HepG2 (cell line): ENCODE measurements at regions not wholly inside any gene's neighbourhood (a gene's known extent, or its start where the extent isn't known, plus 50 kb on each side); places are given as distances from the start of the nearest gene placed in this dataset.

Experiments used
- ATAC-seq: fragments of 200-7000 bp; cut with Tn5 transposase; 3 replicates; pipeline ENCODE4 v1.9.1; 2020; ENCODE audit warnings: mild to moderate bottlenecking, moderate library complexity
- BruUV-seq: library from RNA; stranded (reverse); fragments of 400-500 nt; replicated peaks from 2 replicates; lab custom pipeline; 2021; lab: Mats Ljungman, UMichigan
- CTCF ChIA-PET: fragments of 300-600 bp; formaldehyde crosslinking; extraction: SDS; loops from one replicate; lab custom pipeline; 2021; ENCODE audit warnings: low total read pairs, inconsistent platforms, low intra/inter-chr PET ratio; lab: Yijun Ruan, JAX
- POLR2A ChIA-PET: fragments of 350-600 bp; sonication (Branson Sonifier 250); formaldehyde crosslinking; loops from one replicate; lab custom pipeline; 2020; ENCODE audit warnings: antibody characterized with exemption, inconsistent platforms; lab: Yijun Ruan, JAX
- DNase-seq: peaks from one replicate; pipeline ENCODE4 v3.0.0-alpha.2; 2015; ENCODE audit warnings: low spot score
- FAIRE-seq: peaks from 3 replicates; lab custom pipeline; 2011; peaks lifted over from hg19 to GRCh38; lab: Jason Lieb, UNC
- H2AFZ ChIP-seq: one replicate; pipeline ENCODE4 v1.6.1; 2011; ENCODE audit warnings: low read length, inconsistent platforms
- H3K27ac ChIP-seq: fragments of 300-600 bp; 3 replicates; pipeline ENCODE4 v1.8.0; 2011; ENCODE audit warnings: mixed run types, mild to moderate bottlenecking, mixed read lengths, low read length, inconsistent platforms; ENCODE audit not compliant: insufficient read depth; ENCODE audit errors: extremely low read length
- H3K27me3 ChIP-seq, 2 experiments: fragments of 200-600 bp in 1 of 2; 2 replicates in 1 of 2; 3 replicates in 1 of 2; pipeline versions ENCODE4 v1.6.0 to v1.8.0; 2011; ENCODE audit warnings: low read length in 2 of 2, mild to moderate bottlenecking in 2 of 2, moderate library complexity in 2 of 2, inconsistent platforms in 1 of 2; ENCODE audit not compliant: insufficient read depth in 2 of 2, control insufficient read depth in 1 of 2
- H3K36me3 ChIP-seq, 2 experiments: fragments of 200-600 bp in 1 of 2; replicated peaks in 1 of 2; 2 replicates in 1 of 2; 3 replicates in 1 of 2; pipeline versions ENCODE4 v1.5.1 to v1.8.0; 2011; ENCODE audit warnings: low read length in 2 of 2, inconsistent platforms in 1 of 2; ENCODE audit not compliant: insufficient read depth in 2 of 2, control insufficient read depth in 1 of 2
- H3K4me1 ChIP-seq: 2 replicates; pipeline ENCODE4 v1.5.1; 2012; ENCODE audit warnings: low read length, inconsistent platforms; ENCODE audit not compliant: insufficient read depth
- H3K4me2 ChIP-seq: 2 replicates; pipeline ENCODE4 v1.6.0; 2011; ENCODE audit warnings: low read depth, low read length, inconsistent platforms
- H3K4me3 ChIP-seq, 3 experiments: fragments of 200-600 bp in 1 of 3; sonication (generic), shearing (Covaris generic) in 1 of 3; replicated peaks in 1 of 3; 2 replicates each; pipeline ENCODE4 v1.5.1; 2011 to 2016; ENCODE audit warnings: low read length in 3 of 3, inconsistent platforms in 2 of 3, low read depth in 2 of 3, mild to moderate bottlenecking in 2 of 3, control low read depth in 1 of 3, mixed read lengths in 1 of 3; ENCODE audit not compliant: insufficient read depth in 1 of 3
- H3K79me2 ChIP-seq: one replicate; pipeline ENCODE4 v1.6.1; 2011; ENCODE audit warnings: low read length, inconsistent platforms; ENCODE audit not compliant: insufficient read depth
- H3K9ac ChIP-seq: 2 replicates; pipeline ENCODE4 v1.6.0; 2011; ENCODE audit warnings: mild to moderate bottlenecking, low read depth, low read length, inconsistent platforms; ENCODE audit not compliant: insufficient read depth
- H3K9me3 ChIP-seq: 2 replicates; pipeline ENCODE4 v1.5.1; 2012; ENCODE audit warnings: mild to moderate bottlenecking, low read length
- H4K20me1 ChIP-seq: 2 replicates; pipeline ENCODE4 v1.6.0; 2011; ENCODE audit warnings: inconsistent platforms, mild to moderate bottlenecking, low read length, moderate library complexity; ENCODE audit not compliant: insufficient read depth
- JUND ChIP-seq: sonication (generic); formaldehyde crosslinking; IDR thresholded peaks from 2 replicates; pipeline ENCODE4 v1.8.0; 2022; ENCODE audit warnings: mild to moderate bottlenecking, missing genetic modification reagents
- ZNF207 ChIP-seq: fragments of 450-650 bp; IDR thresholded peaks from 2 replicates; pipeline ENCODE4 v1.6.1; 2016; ENCODE audit warnings: antibody characterized with exemption, borderline replicate concordance
- WGBS: methylation state at CpG from one replicate; pipeline ENCODE4 v1.1.6; 2017; ENCODE audit warnings: low lambda C conversion rate; 5-methylcytosine and 5-hydroxymethylcytosine counted together
- in situ Hi-C: cut with HindIII; loops from 2 replicates; pipeline ENCODE4 v1.10.0; 2017; ENCODE audit warnings: low pct_unique_long_range_greater_than_20kb; ENCODE audit not compliant: extremely low pct_ligation_motif_present
- intact Hi-C: fragments of 100-400 bp; cut with micrococcal nuclease; formaldehyde crosslinking; loops from one replicate; pipeline ENCODE4 v1.10.0; 2022; ENCODE audit not compliant: unreplicated experiment
- TF ChIP-seq, protein P1 (sequence below): sonication (generic); formaldehyde crosslinking; IDR thresholded peaks from 2 replicates; pipeline ENCODE4 v1.5.1; 2020; ENCODE audit warnings: missing genetic modification reagents, mild to moderate bottlenecking, borderline replicate concordance
- TF ChIP-seq, protein P2 (sequence below): sonication (generic); formaldehyde crosslinking; IDR thresholded peaks from 2 replicates; pipeline ENCODE4 v1.4.0; 2020; ENCODE audit warnings: missing genetic modification reagents

DNA sequence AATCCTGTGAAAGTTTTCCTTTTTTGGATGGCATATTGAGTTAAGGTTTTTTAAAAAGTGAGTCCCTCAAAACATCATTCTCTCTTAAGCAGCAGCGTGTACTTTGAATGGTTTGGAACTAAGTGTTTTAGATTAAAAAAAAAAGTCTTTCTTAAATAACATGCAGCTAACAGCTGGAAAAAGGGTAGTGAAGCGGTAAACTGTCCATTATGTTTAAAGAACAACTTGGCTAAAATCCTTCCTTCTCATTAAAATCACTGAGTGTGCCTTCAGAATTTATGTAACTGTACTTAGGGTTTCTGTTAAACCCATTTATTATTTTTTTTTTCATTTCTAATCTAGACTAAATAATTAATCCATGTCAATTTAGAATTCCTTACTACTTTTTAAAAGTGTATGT is 254.2 kb upstream of the ADAMTS5 start:
- intact Hi-C loops = no loop called here
- no peak overlapping the region for H3K9ac ChIP-seq
- no peak overlapping the region for H2AFZ ChIP-seq
- ChIA-PET CTCF (no interaction called here), POLR2A (no interaction called here)
- no peaks in the 10 kb centered on the region for H3K27me3 ChIP-seq
- peaks cover 88% of the 10 kb centered on the region for H3K9me3 ChIP-seq
- H3K4me1 ChIP-seq = no peaks in the 10 kb centered on the region
- DNase-seq (no peak), FAIRE-seq (no peak), ATAC-seq (no peak)
- H3K4me2 ChIP-seq = no peak overlapping the region
- no peak overlapping the region for H3K27ac ChIP-seq
- no peak overlapping the region for H3K4me3 ChIP-seq
- in situ Hi-C loops = no loop called here
- 4% methylated on average over 2 of the region's 2 CpGs for WGBS
- H3K79me2 ChIP-seq = no peaks in the 10 kb centered on the region
- BruUV-seq = no TSS peak
- no peaks in the 10 kb centered on the region for H4K20me1 ChIP-seq
- H3K36me3 ChIP-seq = no peaks in the 10 kb centered on the region
- no peak for TF ChIP-seq ZNF207
- TF ChIP-seq, protein P1, sequence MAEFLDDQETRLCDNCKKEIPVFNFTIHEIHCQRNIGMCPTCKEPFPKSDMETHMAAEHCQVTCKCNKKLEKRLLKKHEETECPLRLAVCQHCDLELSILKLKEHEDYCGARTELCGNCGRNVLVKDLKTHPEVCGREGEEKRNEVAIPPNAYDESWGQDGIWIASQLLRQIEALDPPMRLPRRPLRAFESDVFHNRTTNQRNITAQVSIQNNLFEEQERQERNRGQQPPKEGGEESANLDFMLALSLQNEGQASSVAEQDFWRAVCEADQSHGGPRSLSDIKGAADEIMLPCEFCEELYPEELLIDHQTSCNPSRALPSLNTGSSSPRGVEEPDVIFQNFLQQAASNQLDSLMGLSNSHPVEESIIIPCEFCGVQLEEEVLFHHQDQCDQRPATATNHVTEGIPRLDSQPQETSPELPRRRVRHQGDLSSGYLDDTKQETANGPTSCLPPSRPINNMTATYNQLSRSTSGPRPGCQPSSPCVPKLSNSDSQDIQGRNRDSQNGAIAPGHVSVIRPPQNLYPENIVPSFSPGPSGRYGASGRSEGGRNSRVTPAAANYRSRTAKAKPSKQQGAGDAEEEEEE = no peak
- no peak for TF ChIP-seq JUND
- TF ChIP-seq, protein P2, sequence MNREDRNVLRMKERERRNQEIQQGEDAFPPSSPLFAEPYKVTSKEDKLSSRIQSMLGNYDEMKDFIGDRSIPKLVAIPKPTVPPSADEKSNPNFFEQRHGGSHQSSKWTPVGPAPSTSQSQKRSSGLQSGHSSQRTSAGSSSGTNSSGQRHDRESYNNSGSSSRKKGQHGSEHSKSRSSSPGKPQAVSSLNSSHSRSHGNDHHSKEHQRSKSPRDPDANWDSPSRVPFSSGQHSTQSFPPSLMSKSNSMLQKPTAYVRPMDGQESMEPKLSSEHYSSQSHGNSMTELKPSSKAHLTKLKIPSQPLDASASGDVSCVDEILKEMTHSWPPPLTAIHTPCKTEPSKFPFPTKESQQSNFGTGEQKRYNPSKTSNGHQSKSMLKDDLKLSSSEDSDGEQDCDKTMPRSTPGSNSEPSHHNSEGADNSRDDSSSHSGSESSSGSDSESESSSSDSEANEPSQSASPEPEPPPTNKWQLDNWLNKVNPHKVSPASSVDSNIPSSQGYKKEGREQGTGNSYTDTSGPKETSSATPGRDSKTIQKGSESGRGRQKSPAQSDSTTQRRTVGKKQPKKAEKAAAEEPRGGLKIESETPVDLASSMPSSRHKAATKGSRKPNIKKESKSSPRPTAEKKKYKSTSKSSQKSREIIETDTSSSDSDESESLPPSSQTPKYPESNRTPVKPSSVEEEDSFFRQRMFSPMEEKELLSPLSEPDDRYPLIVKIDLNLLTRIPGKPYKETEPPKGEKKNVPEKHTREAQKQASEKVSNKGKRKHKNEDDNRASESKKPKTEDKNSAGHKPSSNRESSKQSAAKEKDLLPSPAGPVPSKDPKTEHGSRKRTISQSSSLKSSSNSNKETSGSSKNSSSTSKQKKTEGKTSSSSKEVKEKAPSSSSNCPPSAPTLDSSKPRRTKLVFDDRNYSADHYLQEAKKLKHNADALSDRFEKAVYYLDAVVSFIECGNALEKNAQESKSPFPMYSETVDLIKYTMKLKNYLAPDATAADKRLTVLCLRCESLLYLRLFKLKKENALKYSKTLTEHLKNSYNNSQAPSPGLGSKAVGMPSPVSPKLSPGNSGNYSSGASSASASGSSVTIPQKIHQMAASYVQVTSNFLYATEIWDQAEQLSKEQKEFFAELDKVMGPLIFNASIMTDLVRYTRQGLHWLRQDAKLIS (CRISPR knock-in tag) = no peak
